Psoas muscle (tissue), 7 donors: ENCODE measurements at regions not wholly inside any gene's neighbourhood (a gene's known extent, or its start where the extent isn't known, plus 50 kb on each side); places are given as distances from the start of the nearest gene placed in this dataset.
A peak's percentile ranks its signal among the peaks of the same experiment; 100 is the strongest.

ENCODE experiments used
- ATAC-seq, 4 donors: fragments of 200-7000 bp; cut with Tn5 transposase; one replicate each; pipeline ENCODE4 v1.9.1; 2020; ENCODE audit warnings: moderate library complexity in 3 of 4, mild to moderate bottlenecking in 2 of 4
- DNase-seq, 2 donors: peaks; one replicate each; pipeline ENCODE4 v3.0.0-alpha.2; 2020
- H3K27ac ChIP-seq: fragments of 200-600 bp; one replicate; pipeline ENCODE4 v1.8.0; 2022
- H3K27me3 ChIP-seq, 3 donors: fragments of 200-600 bp in 1 of 3; one replicate each; pipeline versions ENCODE4 v1.6.1 to v1.8.0; 2013 to 2022; ENCODE audit warnings: low read length in 2 of 3, mild to moderate bottlenecking in 2 of 3, moderate library complexity in 1 of 3; ENCODE audit not compliant: insufficient read depth in 3 of 3
- H3K36me3 ChIP-seq, 2 donors: fragments of 200-600 bp in 1 of 2; one replicate each; pipeline versions ENCODE4 v1.6.1 to v1.8.0; 2013 to 2022; ENCODE audit warnings: low read depth in 1 of 2, mild to moderate bottlenecking in 1 of 2, moderate library complexity in 1 of 2; ENCODE audit not compliant: insufficient read depth in 1 of 2
- H3K4me1 ChIP-seq: fragments of 200-600 bp; one replicate; pipeline ENCODE4 v1.8.0; 2022
- H3K4me3 ChIP-seq: fragments of 200-600 bp; one replicate; pipeline ENCODE4 v1.8.0; 2022; ENCODE audit warnings: mild to moderate bottlenecking
- H3K9me3 ChIP-seq: fragments of 200-600 bp; one replicate; pipeline ENCODE4 v1.8.0; 2022
- CTCF ChIP-seq: fragments of 200-600 bp; IDR thresholded peaks from one replicate; pipeline ENCODE4 v1.8.0; 2022; ENCODE audit warnings: antibody characterized with exemption
- WGBS, 3 donors: extraction: QIAGEN DNeasy Blood & Tissue Kit; methylation state at CpG; one replicate each; pipeline versions ENCODE4 v1.1.6 to v1.1.7; 2013; 5-methylcytosine and 5-hydroxymethylcytosine counted together
- intact Hi-C, 2 donors: fragments of 100-400 bp; cut with DNase I; formaldehyde crosslinking; loops; one replicate each; pipeline versions ENCODE4 v1.11.0 to v1.14.2; 2022
- donor health status: healthy with polysubstance abuse.
- donor health status: DM: no; HTN: no; CAD: no; lungs with moderate emphysema.
- donor health status: Bipolar disorder and iron deficiency.
- donor health status: healthy.
- donor health status: DM: yes; HTN: yes; CAD: no.
- donor health status: DM: no; HTN: no; CAD: no.
- donor health status: DM: yes; HTN: yes; CAD: no.

- Histone ChIP-seq H3K27ac (no peak overlapping the region), H3K4me3 (no peak overlapping the region), H3K27me3 (peaks cover 0 to 14% (median 0%) of the 10 kb centered on the region in 3 donors), H3K4me1 (no peaks in the 10 kb centered on the region), H3K9me3 (no peaks in the 10 kb centered on the region), H3K36me3 (no peaks in the 10 kb centered on the region)
- intact Hi-C loops, result no loop called here
- TF ChIP-seq CTCF, result no peak
- ATAC-seq, result no peak
- WGBS, 3 donors, result 88 to 91% (median 89%) methylated on average over 41 of the region's 41 CpGs
- DNase-seq, result peak in 1 of 2 donors; percentile 34
Observed at GRCh38 chr4:3689576-3690550, 76.3 kb upstream of the ADRA2C start.

DNA sequence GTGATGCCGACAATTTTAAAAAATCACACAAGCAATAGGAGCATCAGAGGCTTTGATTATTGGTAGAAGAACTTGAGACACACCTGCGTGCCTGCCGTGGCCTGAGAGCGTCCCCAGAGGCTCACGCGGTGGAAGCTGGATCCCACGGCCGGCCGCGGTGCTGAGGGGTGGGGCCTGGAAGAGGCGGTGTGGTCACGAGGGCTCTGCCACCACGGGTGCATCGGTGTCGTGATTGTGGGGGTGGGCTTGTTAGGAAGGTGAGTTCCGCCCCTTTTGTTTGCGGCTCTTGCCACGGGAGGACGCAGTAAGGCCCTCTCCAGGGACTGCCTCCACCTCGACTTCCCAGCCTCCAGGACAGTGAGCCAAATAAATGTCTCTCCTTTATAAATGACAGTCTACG lies 77.2 kb upstream of the ADRA2C start:
- peaks cover 0 to 16% (median 0%) of the 10 kb centered on the region in 3 donors for H3K27me3 ChIP-seq
- WGBS, 3 donors, result 81 to 85% (median 84%) methylated on average over 21 of the region's 21 CpGs
- no peaks in the 10 kb centered on the region for H3K36me3 ChIP-seq
- ATAC-seq, result no peak
- peak in 1 of 2 donors; percentile 35 for DNase-seq
- TF ChIP-seq CTCF, result no peak
- no peak overlapping the region for H3K27ac ChIP-seq
- intact Hi-C loops, result no loop called here
- no peak overlapping the region for H3K4me3 ChIP-seq
- no peaks in the 10 kb centered on the region for H3K4me1 ChIP-seq
- H3K9me3 ChIP-seq, result no peaks in the 10 kb centered on the region

GRCh38 chr4:3688018-3688998 lies 77.9 kb upstream of the ADRA2C start:
- Histone ChIP-seq H3K9me3 (no peaks in the 10 kb centered on the region), H3K27ac (no peak overlapping the region), H3K4me3 (no peak overlapping the region), H3K27me3 (peaks cover 0 to 16% (median 0%) of the 10 kb centered on the region in 3 donors), H3K4me1 (no peaks in the 10 kb centered on the region), H3K36me3 (no peaks in the 10 kb centered on the region)
- ATAC-seq (no peak), DNase-seq (peak in 1 of 2 donors; percentile 23)
- intact Hi-C loops, result no loop called here
- no peak for TF ChIP-seq CTCF
- WGBS, 3 donors, result 84 to 89% (median 84%) methylated on average over 20 to 24 of the region's 24 CpGs

DNA sequence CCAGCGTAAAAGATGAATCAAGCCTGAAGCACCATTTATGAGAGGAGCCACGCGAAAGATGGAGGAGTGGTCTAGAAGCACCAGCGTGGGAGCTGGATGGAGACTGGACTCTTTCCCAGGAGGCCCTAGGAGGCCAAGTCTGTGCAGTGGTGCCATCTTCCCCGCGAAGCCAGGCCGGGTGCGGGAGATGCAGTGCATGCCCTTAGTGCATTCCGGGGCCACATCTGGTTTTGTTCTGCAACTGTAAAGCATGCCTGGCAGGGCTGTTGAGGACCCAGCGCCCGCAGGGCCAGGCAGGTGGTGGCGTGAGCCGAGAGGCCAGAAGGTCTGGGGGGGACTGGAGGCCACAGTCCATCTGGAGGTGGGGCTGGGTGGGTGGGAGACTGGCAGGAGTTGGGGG lies 78.6 kb upstream of the ADRA2C start:
- no peak for TF ChIP-seq CTCF
- Histone ChIP-seq H3K36me3 (no peaks in the 10 kb centered on the region), H3K27me3 (peaks cover 0 to 18% (median 0%) of the 10 kb centered on the region in 3 donors), H3K4me1 (no peaks in the 10 kb centered on the region), H3K9me3 (no peaks in the 10 kb centered on the region), H3K27ac (no peak overlapping the region), H3K4me3 (no peak overlapping the region)
- WGBS, 3 donors, result 86 to 90% (median 88%) methylated on average over 13 of the region's 13 CpGs
- ATAC-seq (no peak), DNase-seq (peak in 1 of 2 donors; percentile 16)
- intact Hi-C loops, result no loop called here
